GM23338 (cell line): ENCODE measurements at regions not wholly inside any gene's neighbourhood (a gene's known extent, or its start where the extent isn't known, plus 50 kb on each side); places are given as distances from the start of the nearest gene placed in this dataset.

Source experiments
- ATAC-seq: fragments of 200-7000 bp; cut with Tn5 transposase; 3 replicates; pipeline ENCODE4 v1.9.1; 2020
- DNase-seq: peaks from one replicate; pipeline ENCODE4 v3.0.0-alpha.2; 2015; ENCODE audit warnings: low spot score
- H2AFZ ChIP-seq: fragments of 200-600 bp; sonication (generic); 2 replicates; pipeline ENCODE4 v1.8.0; 2016; ENCODE audit warnings: antibody characterized with exemption, mild to moderate bottlenecking, moderate library complexity
- H3F3A ChIP-seq: fragments of 200-600 bp; sonication (generic); replicated peaks from 2 replicates; pipeline ENCODE4 v1.8.0; 2017; ENCODE audit warnings: antibody characterized with exemption, mixed run types, low read depth
- H3K27ac ChIP-seq: fragments of 200-600 bp; sonication (generic); 2 replicates; pipeline ENCODE4 v1.6.1; 2016; ENCODE audit warnings: low read depth
- H3K27me3 ChIP-seq: fragments of 200-600 bp; sonication (generic); 2 replicates; pipeline ENCODE4 v1.8.0; 2016; ENCODE audit warnings: mild to moderate bottlenecking, mixed run types, moderate library complexity; ENCODE audit not compliant: insufficient read depth
- H3K36me3 ChIP-seq: fragments of 200-600 bp; sonication (generic); 2 replicates; pipeline ENCODE4 v1.8.0; 2016; ENCODE audit warnings: mild to moderate bottlenecking; ENCODE audit not compliant: insufficient read depth
- H3K4me1 ChIP-seq: fragments of 200-600 bp; sonication (generic); 2 replicates; pipeline ENCODE4 v1.8.0; 2016; ENCODE audit warnings: mild to moderate bottlenecking, moderate library complexity; ENCODE audit not compliant: insufficient read depth
- H3K4me2 ChIP-seq: fragments of 200-600 bp; sonication (generic); 2 replicates; pipeline ENCODE4 v1.7.1; 2017; ENCODE audit warnings: mixed run types
- H3K4me3 ChIP-seq: fragments of 200-600 bp; sonication (generic); 2 replicates; pipeline ENCODE4 v1.6.1; 2016; ENCODE audit warnings: mixed run types
- H3K79me2 ChIP-seq: fragments of 200-600 bp; sonication (generic); replicated peaks from 2 replicates; pipeline ENCODE4 v1.8.0; 2017; ENCODE audit warnings: mild to moderate bottlenecking; ENCODE audit not compliant: insufficient read depth
- H3K9me2 ChIP-seq: fragments of 200-600 bp; sonication (generic); 2 replicates; pipeline ENCODE4 v1.8.0; 2017; ENCODE audit not compliant: insufficient read depth
- H4K20me1 ChIP-seq: fragments of 200-600 bp; sonication (generic); replicated peaks from 2 replicates; pipeline ENCODE4 v1.8.0; 2017; ENCODE audit warnings: mild to moderate bottlenecking; ENCODE audit not compliant: insufficient read depth
- H3K27ac Mint-ChIP-seq: 2 replicates; pipeline ENCODE4 v1.8.0; 2020; ENCODE audit warnings: inconsistent platforms, mild to moderate bottlenecking, moderate library complexity, mixed read lengths
- H3K27me3 Mint-ChIP-seq: 3 replicates; pipeline ENCODE4 v1.8.0; 2022; ENCODE audit warnings: low read depth, mild to moderate bottlenecking, moderate library complexity, mixed read lengths, inconsistent platforms; ENCODE audit not compliant: insufficient read depth, poor library complexity
- H3K36me3 Mint-ChIP-seq: 3 replicates; pipeline ENCODE4 v1.8.0; 2021; ENCODE audit warnings: low read depth, mild to moderate bottlenecking, inconsistent platforms, moderate library complexity, mixed read lengths
- H3K4me1 Mint-ChIP-seq: 3 replicates; pipeline ENCODE4 v1.8.0; 2020; ENCODE audit warnings: mild to moderate bottlenecking, inconsistent platforms, mixed read lengths
- H3K4me3 Mint-ChIP-seq: 3 replicates; pipeline ENCODE4 v1.8.0; 2021; ENCODE audit warnings: moderate library complexity, mild to moderate bottlenecking, inconsistent platforms, mixed read lengths
- H3K9me3 Mint-ChIP-seq: 3 replicates; pipeline ENCODE4 v1.8.0; 2020; ENCODE audit warnings: moderate library complexity, mild to moderate bottlenecking, inconsistent platforms, mixed read lengths
- CREB1 ChIP-seq: fragments of 250-450 bp; sonication (Bioruptor Pico); IDR thresholded peaks from 2 replicates; pipeline ENCODE4 v1.5.0; 2020; ENCODE audit warnings: low read depth, mild to moderate bottlenecking, moderate library complexity
- EZH2 ChIP-seq: fragments of 200-600 bp; sonication (generic); IDR thresholded peaks from one replicate; pipeline ENCODE4 v1.8.0; 2017; ENCODE audit warnings: antibody characterized with exemption, mild to moderate bottlenecking, low read depth; ENCODE audit not compliant: unreplicated experiment
- EZH2phosphoT487 ChIP-seq: fragments of 200-600 bp; sonication (generic); IDR thresholded peaks from one replicate; pipeline ENCODE4 v1.8.1; 2018; ENCODE audit warnings: antibody characterized with exemption; ENCODE audit not compliant: unreplicated experiment
- JUNB ChIP-seq: IDR thresholded peaks from one replicate; pipeline ENCODE4 v1.6.1; 2016; ENCODE audit warnings: antibody characterized with exemption; ENCODE audit not compliant: unreplicated experiment
- NANOG ChIP-seq: IDR thresholded peaks from 2 replicates; pipeline ENCODE4 v1.6.1; 2016; ENCODE audit warnings: antibody characterized with exemption, borderline replicate concordance
- POLR2AphosphoS5 ChIP-seq: IDR thresholded peaks from 2 replicates; pipeline ENCODE4 v1.6.1; 2016; ENCODE audit warnings: antibody characterized with exemption, low read depth
- STAT1 ChIP-seq: IDR thresholded peaks from one replicate; pipeline ENCODE4 v1.6.1; 2016; ENCODE audit warnings: antibody characterized with exemption; ENCODE audit not compliant: unreplicated experiment
- ZNF114 ChIP-seq: fragments of 250-450 bp; sonication (Bioruptor Pico); IDR thresholded peaks from 2 replicates; pipeline ENCODE4 v1.5.0; 2020; ENCODE audit warnings: mild to moderate bottlenecking, moderate library complexity
- ZNF331 ChIP-seq: fragments of 250-450 bp; sonication (Bioruptor Pico); IDR thresholded peaks from 2 replicates; pipeline ENCODE4 v1.5.0; 2020; ENCODE audit warnings: low read depth, mild to moderate bottlenecking, moderate library complexity
- TF ChIP-seq, protein P1 (sequence below): IDR thresholded peaks from one replicate; pipeline ENCODE4 v1.6.1; 2018; ENCODE audit warnings: antibody characterized with exemption; ENCODE audit not compliant: unreplicated experiment
- TF ChIP-seq, protein P2 (sequence below): fragments of 250-450 bp; sonication (Bioruptor Pico); IDR thresholded peaks from 2 replicates; pipeline ENCODE4 v1.5.0; 2020; ENCODE audit warnings: mild to moderate bottlenecking, moderate library complexity
- TF ChIP-seq, protein P3 (sequence below), 2 experiments: fragments of 200-600 bp in 1 of 2; sonication (generic) in 1 of 2; conservative IDR thresholded peaks; 2 replicates each; pipeline versions ENCODE4 v1.5.1 to v1.6.1; 2016 to 2017; ENCODE audit warnings: antibody characterized with exemption in 2 of 2, low read depth in 2 of 2, mild to moderate bottlenecking in 2 of 2, moderate library complexity in 1 of 2
- TF ChIP-seq, protein P4 (sequence below): IDR thresholded peaks from 2 replicates; pipeline ENCODE4 v1.6.1; 2016; ENCODE audit warnings: antibody characterized with exemption

DNA sequence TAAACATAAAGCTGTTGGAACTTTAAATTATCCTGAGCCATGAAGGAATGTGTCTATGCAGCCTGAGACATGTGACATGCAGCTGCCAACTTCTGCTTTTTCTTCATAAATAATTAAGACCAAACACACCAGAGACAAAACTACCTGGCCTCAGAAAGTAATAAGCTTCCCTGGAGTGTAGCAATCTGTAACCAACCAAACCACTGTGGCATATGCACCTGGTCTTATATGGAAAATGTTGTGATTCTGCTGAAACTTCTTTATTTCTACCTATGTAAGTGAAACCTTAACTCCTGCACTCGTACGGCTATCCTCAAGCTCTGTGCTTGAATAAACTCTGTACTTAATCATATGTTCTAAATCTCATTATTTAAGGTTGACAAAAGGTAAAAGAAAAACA is 515.0 kb downstream of the TMEM182 start:
- H3K9me3 Mint-ChIP-seq = peaks cover 19% of the 10 kb centered on the region
- H3K27ac Mint-ChIP-seq = no peak overlapping the region
- DNase-seq (no peak), ATAC-seq (no peak)
- Histone ChIP-seq H3K79me2 (no peaks in the 10 kb centered on the region), H3K9me2 (no peaks in the 10 kb centered on the region), H3F3A (no peaks in the 10 kb centered on the region), H4K20me1 (no peaks in the 10 kb centered on the region), H3K4me3 (no peak overlapping the region), H3K27me3 (no peaks in the 10 kb centered on the region), H3K4me1 (no peaks in the 10 kb centered on the region), H2AFZ (no peak overlapping the region), H3K4me2 (no peak overlapping the region), H3K27ac (no peak overlapping the region), H3K36me3 (peaks cover 7% of the 10 kb centered on the region)
- TF ChIP-seq NANOG (no peak), EZH2phosphoT487 (no peak), ZNF331 (CRISPR knock-in tag) (no peak), CREB1 (CRISPR knock-in tag) (no peak), ZNF114 (CRISPR knock-in tag) (no peak), JUNB (no peak), STAT1 (no peak), POLR2AphosphoS5 (no peak), EZH2 (no peak)
- TF ChIP-seq, protein P1, sequence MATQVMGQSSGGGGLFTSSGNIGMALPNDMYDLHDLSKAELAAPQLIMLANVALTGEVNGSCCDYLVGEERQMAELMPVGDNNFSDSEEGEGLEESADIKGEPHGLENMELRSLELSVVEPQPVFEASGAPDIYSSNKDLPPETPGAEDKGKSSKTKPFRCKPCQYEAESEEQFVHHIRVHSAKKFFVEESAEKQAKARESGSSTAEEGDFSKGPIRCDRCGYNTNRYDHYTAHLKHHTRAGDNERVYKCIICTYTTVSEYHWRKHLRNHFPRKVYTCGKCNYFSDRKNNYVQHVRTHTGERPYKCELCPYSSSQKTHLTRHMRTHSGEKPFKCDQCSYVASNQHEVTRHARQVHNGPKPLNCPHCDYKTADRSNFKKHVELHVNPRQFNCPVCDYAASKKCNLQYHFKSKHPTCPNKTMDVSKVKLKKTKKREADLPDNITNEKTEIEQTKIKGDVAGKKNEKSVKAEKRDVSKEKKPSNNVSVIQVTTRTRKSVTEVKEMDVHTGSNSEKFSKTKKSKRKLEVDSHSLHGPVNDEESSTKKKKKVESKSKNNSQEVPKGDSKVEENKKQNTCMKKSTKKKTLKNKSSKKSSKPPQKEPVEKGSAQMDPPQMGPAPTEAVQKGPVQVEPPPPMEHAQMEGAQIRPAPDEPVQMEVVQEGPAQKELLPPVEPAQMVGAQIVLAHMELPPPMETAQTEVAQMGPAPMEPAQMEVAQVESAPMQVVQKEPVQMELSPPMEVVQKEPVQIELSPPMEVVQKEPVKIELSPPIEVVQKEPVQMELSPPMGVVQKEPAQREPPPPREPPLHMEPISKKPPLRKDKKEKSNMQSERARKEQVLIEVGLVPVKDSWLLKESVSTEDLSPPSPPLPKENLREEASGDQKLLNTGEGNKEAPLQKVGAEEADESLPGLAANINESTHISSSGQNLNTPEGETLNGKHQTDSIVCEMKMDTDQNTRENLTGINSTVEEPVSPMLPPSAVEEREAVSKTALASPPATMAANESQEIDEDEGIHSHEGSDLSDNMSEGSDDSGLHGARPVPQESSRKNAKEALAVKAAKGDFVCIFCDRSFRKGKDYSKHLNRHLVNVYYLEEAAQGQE = no peak
- TF ChIP-seq, protein P2, sequence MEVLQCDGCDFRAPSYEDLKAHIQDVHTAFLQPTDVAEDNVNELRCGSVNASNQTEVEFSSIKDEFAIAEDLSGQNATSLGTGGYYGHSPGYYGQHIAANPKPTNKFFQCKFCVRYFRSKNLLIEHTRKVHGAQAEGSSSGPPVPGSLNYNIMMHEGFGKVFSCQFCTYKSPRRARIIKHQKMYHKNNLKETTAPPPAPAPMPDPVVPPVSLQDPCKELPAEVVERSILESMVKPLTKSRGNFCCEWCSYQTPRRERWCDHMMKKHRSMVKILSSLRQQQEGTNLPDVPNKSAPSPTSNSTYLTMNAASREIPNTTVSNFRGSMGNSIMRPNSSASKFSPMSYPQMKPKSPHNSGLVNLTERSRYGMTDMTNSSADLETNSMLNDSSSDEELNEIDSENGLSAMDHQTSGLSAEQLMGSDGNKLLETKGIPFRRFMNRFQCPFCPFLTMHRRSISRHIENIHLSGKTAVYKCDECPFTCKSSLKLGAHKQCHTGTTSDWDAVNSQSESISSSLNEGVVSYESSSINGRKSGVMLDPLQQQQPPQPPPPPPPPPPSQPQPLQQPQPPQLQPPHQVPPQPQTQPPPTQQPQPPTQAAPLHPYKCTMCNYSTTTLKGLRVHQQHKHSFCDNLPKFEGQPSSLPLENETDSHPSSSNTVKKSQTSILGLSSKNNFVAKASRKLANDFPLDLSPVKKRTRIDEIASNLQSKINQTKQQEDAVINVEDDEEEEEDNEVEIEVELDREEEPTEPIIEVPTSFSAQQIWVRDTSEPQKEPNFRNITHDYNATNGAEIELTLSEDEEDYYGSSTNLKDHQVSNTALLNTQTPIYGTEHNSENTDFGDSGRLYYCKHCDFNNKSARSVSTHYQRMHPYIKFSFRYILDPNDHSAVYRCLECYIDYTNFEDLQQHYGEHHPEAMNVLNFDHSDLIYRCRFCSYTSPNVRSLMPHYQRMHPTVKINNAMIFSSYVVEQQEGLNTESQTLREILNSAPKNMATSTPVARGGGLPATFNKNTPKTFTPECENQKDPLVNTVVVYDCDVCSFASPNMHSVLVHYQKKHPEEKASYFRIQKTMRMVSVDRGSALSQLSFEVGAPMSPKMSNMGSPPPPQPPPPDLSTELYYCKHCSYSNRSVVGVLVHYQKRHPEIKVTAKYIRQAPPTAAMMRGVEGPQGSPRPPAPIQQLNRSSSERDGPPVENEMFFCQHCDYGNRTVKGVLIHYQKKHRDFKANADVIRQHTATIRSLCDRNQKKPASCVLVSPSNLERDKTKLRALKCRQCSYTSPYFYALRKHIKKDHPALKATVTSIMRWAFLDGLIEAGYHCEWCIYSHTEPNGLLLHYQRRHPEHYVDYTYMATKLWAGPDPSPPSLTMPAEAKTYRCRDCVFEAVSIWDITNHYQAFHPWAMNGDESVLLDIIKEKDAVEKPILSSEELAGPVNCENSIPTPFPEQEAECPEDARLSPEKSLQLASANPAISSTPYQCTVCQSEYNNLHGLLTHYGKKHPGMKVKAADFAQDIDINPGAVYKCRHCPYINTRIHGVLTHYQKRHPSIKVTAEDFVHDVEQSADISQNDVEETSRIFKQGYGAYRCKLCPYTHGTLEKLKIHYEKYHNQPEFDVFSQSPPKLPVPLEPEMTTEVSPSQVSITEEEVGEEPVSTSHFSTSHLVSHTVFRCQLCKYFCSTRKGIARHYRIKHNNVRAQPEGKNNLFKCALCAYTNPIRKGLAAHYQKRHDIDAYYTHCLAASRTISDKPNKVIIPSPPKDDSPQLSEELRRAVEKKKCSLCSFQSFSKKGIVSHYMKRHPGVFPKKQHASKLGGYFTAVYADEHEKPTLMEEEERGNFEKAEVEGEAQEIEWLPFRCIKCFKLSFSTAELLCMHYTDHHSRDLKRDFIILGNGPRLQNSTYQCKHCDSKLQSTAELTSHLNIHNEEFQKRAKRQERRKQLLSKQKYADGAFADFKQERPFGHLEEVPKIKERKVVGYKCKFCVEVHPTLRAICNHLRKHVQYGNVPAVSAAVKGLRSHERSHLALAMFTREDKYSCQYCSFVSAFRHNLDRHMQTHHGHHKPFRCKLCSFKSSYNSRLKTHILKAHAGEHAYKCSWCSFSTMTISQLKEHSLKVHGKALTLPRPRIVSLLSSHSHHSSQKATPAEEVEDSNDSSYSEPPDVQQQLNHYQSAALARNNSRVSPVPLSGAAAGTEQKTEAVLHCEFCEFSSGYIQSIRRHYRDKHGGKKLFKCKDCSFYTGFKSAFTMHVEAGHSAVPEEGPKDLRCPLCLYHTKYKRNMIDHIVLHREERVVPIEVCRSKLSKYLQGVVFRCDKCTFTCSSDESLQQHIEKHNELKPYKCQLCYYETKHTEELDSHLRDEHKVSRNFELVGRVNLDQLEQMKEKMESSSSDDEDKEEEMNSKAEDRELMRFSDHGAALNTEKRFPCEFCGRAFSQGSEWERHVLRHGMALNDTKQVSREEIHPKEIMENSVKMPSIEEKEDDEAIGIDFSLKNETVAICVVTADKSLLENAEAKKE (CRISPR knock-in tag) = no peak
- TF ChIP-seq, protein P3, sequence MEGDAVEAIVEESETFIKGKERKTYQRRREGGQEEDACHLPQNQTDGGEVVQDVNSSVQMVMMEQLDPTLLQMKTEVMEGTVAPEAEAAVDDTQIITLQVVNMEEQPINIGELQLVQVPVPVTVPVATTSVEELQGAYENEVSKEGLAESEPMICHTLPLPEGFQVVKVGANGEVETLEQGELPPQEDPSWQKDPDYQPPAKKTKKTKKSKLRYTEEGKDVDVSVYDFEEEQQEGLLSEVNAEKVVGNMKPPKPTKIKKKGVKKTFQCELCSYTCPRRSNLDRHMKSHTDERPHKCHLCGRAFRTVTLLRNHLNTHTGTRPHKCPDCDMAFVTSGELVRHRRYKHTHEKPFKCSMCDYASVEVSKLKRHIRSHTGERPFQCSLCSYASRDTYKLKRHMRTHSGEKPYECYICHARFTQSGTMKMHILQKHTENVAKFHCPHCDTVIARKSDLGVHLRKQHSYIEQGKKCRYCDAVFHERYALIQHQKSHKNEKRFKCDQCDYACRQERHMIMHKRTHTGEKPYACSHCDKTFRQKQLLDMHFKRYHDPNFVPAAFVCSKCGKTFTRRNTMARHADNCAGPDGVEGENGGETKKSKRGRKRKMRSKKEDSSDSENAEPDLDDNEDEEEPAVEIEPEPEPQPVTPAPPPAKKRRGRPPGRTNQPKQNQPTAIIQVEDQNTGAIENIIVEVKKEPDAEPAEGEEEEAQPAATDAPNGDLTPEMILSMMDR (conservative IDR thresholded peaks at IDR 0.05; ENCODE audit: low read depth in 2 of 2) = no peak
- TF ChIP-seq, protein P4, sequence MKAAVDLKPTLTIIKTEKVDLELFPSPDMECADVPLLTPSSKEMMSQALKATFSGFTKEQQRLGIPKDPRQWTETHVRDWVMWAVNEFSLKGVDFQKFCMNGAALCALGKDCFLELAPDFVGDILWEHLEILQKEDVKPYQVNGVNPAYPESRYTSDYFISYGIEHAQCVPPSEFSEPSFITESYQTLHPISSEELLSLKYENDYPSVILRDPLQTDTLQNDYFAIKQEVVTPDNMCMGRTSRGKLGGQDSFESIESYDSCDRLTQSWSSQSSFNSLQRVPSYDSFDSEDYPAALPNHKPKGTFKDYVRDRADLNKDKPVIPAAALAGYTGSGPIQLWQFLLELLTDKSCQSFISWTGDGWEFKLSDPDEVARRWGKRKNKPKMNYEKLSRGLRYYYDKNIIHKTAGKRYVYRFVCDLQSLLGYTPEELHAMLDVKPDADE = no peak
- no peaks in the 10 kb centered on the region for H3K27me3 Mint-ChIP-seq
- peaks cover 2% of the 10 kb centered on the region; the same call in 2 of the 3 replicates for H3K4me1 Mint-ChIP-seq
- peaks cover 16% of the 10 kb centered on the region for H3K36me3 Mint-ChIP-seq
- no peak overlapping the region for H3K4me3 Mint-ChIP-seq
